MCF 10A (cell line): ENCODE measurements at regions not wholly inside any gene's neighbourhood (a gene's known extent, or its start where the extent isn't known, plus 50 kb on each side); places are given as distances from the start of the nearest gene placed in this dataset.

Experiments
- BruUV-seq: library from RNA; stranded (reverse); fragments of 400-500 nt; replicated peaks from 2 replicates; lab custom pipeline; 2021; lab: Mats Ljungman, UMichigan
- CTCF ChIA-PET: fragments of 300-600 bp; sonication (Branson Sonifier 250); formaldehyde crosslinking; extraction: SDS; loops from one replicate; lab custom pipeline; 2021; ENCODE audit warnings: antibody characterized with exemption, inconsistent platforms; lab: Yijun Ruan, JAX
- POLR2A ChIA-PET: fragments of 300-600, 350-650 bp; sonication (Branson Sonifier 250); formaldehyde crosslinking; extraction: SDS; loops from one replicate; lab custom pipeline; 2020; ENCODE audit warnings: antibody characterized with exemption, inconsistent platforms; lab: Yijun Ruan, JAX
- DNase-seq: peaks from one replicate; pipeline ENCODE4 v3.0.0-alpha.2; 2018; ENCODE audit not compliant: unreplicated experiment
- H3K27ac Mint-ChIP-seq: one replicate; pipeline ENCODE4 v1.8.0; 2022; ENCODE audit warnings: mild to moderate bottlenecking, low read depth, mixed read lengths; ENCODE audit not compliant: unreplicated experiment
- H3K27me3 Mint-ChIP-seq: one replicate; pipeline ENCODE4 v1.8.0; 2022; ENCODE audit warnings: mixed read lengths; ENCODE audit not compliant: insufficient read depth, unreplicated experiment
- H3K36me3 Mint-ChIP-seq: one replicate; pipeline ENCODE4 v1.8.0; 2022; ENCODE audit warnings: mild to moderate bottlenecking, moderate library complexity, mixed read lengths; ENCODE audit not compliant: insufficient read depth, unreplicated experiment
- H3K4me1 Mint-ChIP-seq: one replicate; pipeline ENCODE4 v1.8.0; 2022; ENCODE audit warnings: mixed read lengths; ENCODE audit not compliant: insufficient read depth, unreplicated experiment
- H3K4me3 Mint-ChIP-seq: one replicate; pipeline ENCODE4 v1.8.0; 2022; ENCODE audit warnings: mild to moderate bottlenecking, moderate library complexity, mixed read lengths; ENCODE audit not compliant: unreplicated experiment
- H3K9me3 Mint-ChIP-seq: one replicate; pipeline ENCODE4 v1.8.0; 2022; ENCODE audit warnings: mixed read lengths; ENCODE audit not compliant: unreplicated experiment
- CTCF ChIP-seq: fragments of 200-600 bp; IDR thresholded peaks from one replicate; pipeline ENCODE4 v1.8.0; 2022; ENCODE audit warnings: antibody characterized with exemption, mild to moderate bottlenecking; ENCODE audit not compliant: unreplicated experiment
- intact Hi-C: fragments of 100-400 bp; cut with micrococcal nuclease; formaldehyde crosslinking; loops from 2 replicates; pipeline ENCODE4 v1.14.1; 2022

GRCh38 chr4:36734334-36734733 lies 452.9 kb downstream of the DTHD1 start:
- H3K4me1 Mint-ChIP-seq, result no peaks in the 10 kb centered on the region
- POLR2A ChIA-PET, result no interaction called here
- intact Hi-C loops, result no loop called here
- no peaks in the 10 kb centered on the region for H3K36me3 Mint-ChIP-seq
- TF ChIP-seq CTCF, result no peak
- DNase-seq, result no peak
- BruUV-seq, result no TSS peak
- H3K27ac Mint-ChIP-seq, result no peak overlapping the region
- peaks cover 9% of the 10 kb centered on the region for H3K9me3 Mint-ChIP-seq
- no peak overlapping the region for H3K4me3 Mint-ChIP-seq
- no peaks in the 10 kb centered on the region for H3K27me3 Mint-ChIP-seq
- CTCF ChIA-PET, result no interaction called here

DNA sequence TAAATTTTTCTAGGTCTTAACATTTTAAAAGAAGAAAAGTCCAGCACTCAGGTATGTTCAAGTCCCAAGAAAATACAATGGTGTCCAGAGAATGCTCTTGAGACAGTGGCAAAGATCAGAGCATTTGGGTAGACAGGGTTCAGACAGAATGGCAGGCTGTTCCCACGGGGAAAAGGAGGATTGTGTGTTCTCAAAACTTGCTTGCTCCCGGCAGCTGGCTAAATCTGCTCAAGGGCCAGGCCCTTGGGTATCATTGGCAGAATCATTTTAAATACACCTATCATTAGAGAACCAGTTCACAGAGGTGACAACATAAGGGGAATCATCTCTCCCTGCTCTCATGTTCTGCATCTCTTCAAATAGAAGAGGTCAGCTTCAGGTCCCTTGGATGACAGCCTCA lies 456.3 kb downstream of the DTHD1 start:
- no peak for TF ChIP-seq CTCF
- DNase-seq, result no peak
- no peaks in the 10 kb centered on the region for H3K9me3 Mint-ChIP-seq
- H3K4me1 Mint-ChIP-seq, result no peaks in the 10 kb centered on the region
- ChIA-PET CTCF (interaction anchor here (0.6 kb wide), 1 partner anchor 631 kb away, joined by 3 read pairs; no protein-coding TSS in a partner anchor), POLR2A (no interaction called here)
- BruUV-seq, result no TSS peak
- intact Hi-C loops, result no loop called here
- no peaks in the 10 kb centered on the region for H3K27me3 Mint-ChIP-seq
- peaks cover 6% of the 10 kb centered on the region for H3K36me3 Mint-ChIP-seq
- H3K27ac Mint-ChIP-seq, result no peak overlapping the region
- no peak overlapping the region for H3K4me3 Mint-ChIP-seq

- TF ChIP-seq CTCF, result no peak
- Mint-ChIP-seq H3K4me3 (no peak overlapping the region), H3K36me3 (peaks cover 6% of the 10 kb centered on the region), H3K27ac (no peak overlapping the region), H3K4me1 (no peaks in the 10 kb centered on the region), H3K9me3 (no peaks in the 10 kb centered on the region), H3K27me3 (no peaks in the 10 kb centered on the region)
- intact Hi-C loops, result no loop called here
- no TSS peak for BruUV-seq
- no peak for DNase-seq
- POLR2A ChIA-PET, result no interaction called here
- CTCF ChIA-PET, result no interaction called here
Measured at GRCh38 chr4:36740796-36741310, 459.4 kb downstream of the DTHD1 start.

- intact Hi-C loops, result no loop called here
- ChIA-PET CTCF (interaction anchor here (0.7 kb wide), 1 partner anchor 65 kb away, joined by 3 read pairs; no protein-coding TSS in a partner anchor), POLR2A (no interaction called here)
- Mint-ChIP-seq H3K9me3 (no peaks in the 10 kb centered on the region), H3K4me1 (no peaks in the 10 kb centered on the region), H3K4me3 (no peak overlapping the region), H3K27ac (no peak overlapping the region), H3K36me3 (no peaks in the 10 kb centered on the region), H3K27me3 (no peaks in the 10 kb centered on the region)
- BruUV-seq, result no TSS peak
- no peak for DNase-seq
- no peak for TF ChIP-seq CTCF
Measured at GRCh38 chr4:36747277-36748129, 466.1 kb downstream of the DTHD1 start.
